HG02798 (cell line): ENCODE measurements at regions not wholly inside any gene's neighbourhood (a gene's known extent, or its start where the extent isn't known, plus 50 kb on each side); places are given as distances from the start of the nearest gene placed in this dataset.
"Not testable (repeated sequence)": the region's sequence is repeated elsewhere in the genome, so short reads cannot be mapped to it uniquely, and the experiment has no call there.

Source experiments
- ATAC-seq: cut with Tn5 transposase; IDR thresholded peaks from one replicate; pipeline ENCODE4 v1.9.1; 2021; ENCODE audit warnings: mild to moderate bottlenecking; ENCODE audit not compliant: unreplicated experiment, poor library complexity

- ATAC-seq: no peak
Measured at GRCh38 chr22:47543447-47543846, 781.0 kb downstream of the TBC1D22A start.

GRCh38 chr22:47540011-47540410 lies 777.6 kb downstream of the TBC1D22A start:
- no peak for ATAC-seq

- no peak for ATAC-seq
Measured at GRCh38 chr22:47539374-47539773, 776.9 kb downstream of the TBC1D22A start.

GRCh38 chr22:47535681-47536080 lies 773.2 kb downstream of the TBC1D22A start:
- no peak for ATAC-seq

GRCh38 chr22:47534804-47535410 lies 772.5 kb downstream of the TBC1D22A start:
- no peak for ATAC-seq

- ATAC-seq: no peak
Measured at GRCh38 chr22:47533961-47534803, 771.7 kb downstream of the TBC1D22A start.

- no peak for ATAC-seq
Measured at GRCh38 chr22:47517062-47517461, 754.6 kb downstream of the TBC1D22A start.

- no peak for ATAC-seq
Measured at GRCh38 chr22:47515384-47516125, 753.1 kb downstream of the TBC1D22A start.

- no peak for ATAC-seq
Measured at GRCh38 chr22:47512617-47513016, 750.2 kb downstream of the TBC1D22A start.

- ATAC-seq: no peak
Measured at GRCh38 chr22:47504962-47505361, 742.5 kb downstream of the TBC1D22A start.

GRCh38 chr22:47498969-47499495 lies 736.6 kb downstream of the TBC1D22A start:
- no peak for ATAC-seq

- no peak for ATAC-seq
Measured at GRCh38 chr22:47497666-47498065, 735.2 kb downstream of the TBC1D22A start.

- ATAC-seq: no peak
Measured at GRCh38 chr22:47495110-47495509, 732.7 kb downstream of the TBC1D22A start.

GRCh38 chr22:47488131-47488530 lies 725.7 kb downstream of the TBC1D22A start:
- not testable (repeated sequence) for ATAC-seq

GRCh38 chr22:47486569-47487312 lies 724.3 kb downstream of the TBC1D22A start:
- no peak for ATAC-seq

GRCh38 chr22:47484960-47485569 lies 722.6 kb downstream of the TBC1D22A start:
- ATAC-seq: no peak

- ATAC-seq: no peak
Measured at GRCh38 chr22:47476231-47476630, 713.8 kb downstream of the TBC1D22A start.

GRCh38 chr22:47474895-47475294 lies 712.4 kb downstream of the TBC1D22A start:
- no peak for ATAC-seq

- ATAC-seq: no peak
Measured at GRCh38 chr22:47474464-47474863, 712.0 kb downstream of the TBC1D22A start.

- no peak for ATAC-seq
Measured at GRCh38 chr22:47472636-47473035, 710.2 kb downstream of the TBC1D22A start.
